Mesendoderm (in vitro differentiated cells): ENCODE measurements at regions not wholly inside any gene's neighbourhood (a gene's known extent, or its start where the extent isn't known, plus 50 kb on each side); places are given as distances from the start of the nearest gene placed in this dataset.

ENCODE experiments used
- DNase-seq: peaks from one replicate; pipeline ENCODE4 v3.0.0; 2013
- H2AK5ac ChIP-seq: 2 replicates; pipeline ENCODE4 v1.6.1; 2013; ENCODE audit warnings: low read length, inconsistent platforms
- H2BK120ac ChIP-seq: 2 replicates; pipeline ENCODE4 v1.6.1; 2013; ENCODE audit warnings: low read depth, mild to moderate bottlenecking, low read length, moderate library complexity, mixed read lengths
- H2BK15ac ChIP-seq: replicated peaks from 2 replicates; pipeline ENCODE4 v1.6.1; 2013; ENCODE audit warnings: low read depth, mild to moderate bottlenecking, moderate library complexity
- H2BK5ac ChIP-seq: 2 replicates; pipeline ENCODE4 v1.6.1; 2013; ENCODE audit warnings: low read length, inconsistent platforms
- H3K18ac ChIP-seq: 2 replicates; pipeline ENCODE4 v1.6.1; 2013; ENCODE audit warnings: mild to moderate bottlenecking, low read length, mixed read lengths
- H3K23ac ChIP-seq: one replicate; pipeline ENCODE4 v1.6.1; 2013; ENCODE audit warnings: low read length
- H3K27ac ChIP-seq: 2 replicates; pipeline ENCODE4 v1.5.1; 2013; ENCODE audit warnings: low read depth, mild to moderate bottlenecking, inconsistent platforms, low read length, moderate library complexity
- H3K27me3 ChIP-seq: 2 replicates; pipeline ENCODE4 v1.6.1; 2013; ENCODE audit warnings: low read length, control low read depth, mild to moderate bottlenecking, inconsistent platforms; ENCODE audit not compliant: insufficient read depth, poor library complexity
- H3K36me3 ChIP-seq: 2 replicates; pipeline ENCODE4 v1.6.1; 2013; ENCODE audit warnings: low read length, inconsistent platforms; ENCODE audit not compliant: control insufficient read depth, insufficient read depth
- H3K4ac ChIP-seq: one replicate; pipeline ENCODE4 v1.6.1; 2013; ENCODE audit warnings: low read depth, mild to moderate bottlenecking, low read length, moderate library complexity
- H3K4me1 ChIP-seq: 2 replicates; pipeline ENCODE4 v1.6.1; 2013; ENCODE audit warnings: low read depth, low read length, inconsistent platforms; ENCODE audit not compliant: control insufficient read depth
- H3K4me2 ChIP-seq: 2 replicates; pipeline ENCODE4 v1.6.1; 2013; ENCODE audit warnings: low read length
- H3K4me3 ChIP-seq: 2 replicates; pipeline ENCODE4 v1.5.1; 2013; ENCODE audit warnings: mild to moderate bottlenecking, low read length
- H3K56ac ChIP-seq: one replicate; pipeline ENCODE4 v1.6.1; 2013; ENCODE audit warnings: low read length
- H3K79me1 ChIP-seq: 2 replicates; pipeline ENCODE4 v1.6.1; 2013; ENCODE audit warnings: low read length, inconsistent platforms
- H3K79me2 ChIP-seq: 2 replicates; pipeline ENCODE4 v1.6.1; 2013; ENCODE audit warnings: mild to moderate bottlenecking, low read length; ENCODE audit not compliant: control insufficient read depth, insufficient read depth
- H3K9ac ChIP-seq: 2 replicates; pipeline ENCODE4 v1.6.1; 2013; ENCODE audit warnings: low read length, inconsistent platforms
- H4K5ac ChIP-seq: one replicate; pipeline ENCODE4 v1.6.1; 2013; ENCODE audit warnings: low read length
- H4K8ac ChIP-seq: one replicate; pipeline ENCODE4 v1.6.1; 2013; ENCODE audit warnings: low read depth, mild to moderate bottlenecking, control low read depth, low read length, moderate library complexity
- WGBS: extraction: QIAGEN DNeasy Blood & Tissue Kit; methylation state at CpG from one replicate; pipeline ENCODE4 v1.1.7; 2013; ENCODE audit warnings: low lambda C conversion rate, missing lambda C conversion rate; ENCODE audit not compliant: insufficient coverage; ENCODE audit errors: extremely low coverage; 5-methylcytosine and 5-hydroxymethylcytosine counted together

DNA sequence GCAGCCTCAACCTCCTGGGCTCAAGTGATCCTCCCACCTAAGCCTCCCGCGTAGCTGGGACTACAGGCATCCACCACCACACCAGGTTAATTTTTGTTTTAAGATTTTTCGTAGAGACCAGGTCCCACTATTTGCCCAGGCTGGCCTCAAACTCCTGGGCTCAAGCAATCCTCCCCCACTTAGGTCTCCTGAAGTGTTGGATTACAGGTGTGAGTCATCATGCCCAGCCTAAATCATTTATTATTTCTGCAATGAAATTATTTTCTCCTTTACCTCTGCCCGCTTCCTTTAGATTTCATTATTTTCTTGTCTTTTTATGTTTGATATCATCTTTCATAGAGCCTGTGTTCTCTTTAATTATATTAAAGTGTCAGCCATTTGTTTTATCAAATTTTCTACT, 165.2 kb upstream of the OTX2 start:
- no peak overlapping the region for H3K56ac ChIP-seq
- no peak overlapping the region for H3K18ac ChIP-seq
- H2BK15ac ChIP-seq, result no peak overlapping the region
- no peaks in the 10 kb centered on the region for H3K27me3 ChIP-seq
- no peak overlapping the region for H3K9ac ChIP-seq
- H3K4me2 ChIP-seq, result no peak overlapping the region
- H3K79me1 ChIP-seq, result no peaks in the 10 kb centered on the region
- no peak overlapping the region for H4K8ac ChIP-seq
- H2BK5ac ChIP-seq, result no peak overlapping the region
- no peak overlapping the region for H2AK5ac ChIP-seq
- H3K4ac ChIP-seq, result no peak overlapping the region
- DNase-seq, result no peak
- no peaks in the 10 kb centered on the region for H3K36me3 ChIP-seq
- H3K79me2 ChIP-seq, result no peaks in the 10 kb centered on the region
- no peak overlapping the region for H4K5ac ChIP-seq
- H3K4me3 ChIP-seq, result no peak overlapping the region
- H3K27ac ChIP-seq, result no peak overlapping the region
- no peak overlapping the region for H2BK120ac ChIP-seq
- H3K23ac ChIP-seq, result no peak overlapping the region
- no peaks in the 10 kb centered on the region for H3K4me1 ChIP-seq
- WGBS, result no CpG with 5 or more reads among the region's 4 CpGs

DNA sequence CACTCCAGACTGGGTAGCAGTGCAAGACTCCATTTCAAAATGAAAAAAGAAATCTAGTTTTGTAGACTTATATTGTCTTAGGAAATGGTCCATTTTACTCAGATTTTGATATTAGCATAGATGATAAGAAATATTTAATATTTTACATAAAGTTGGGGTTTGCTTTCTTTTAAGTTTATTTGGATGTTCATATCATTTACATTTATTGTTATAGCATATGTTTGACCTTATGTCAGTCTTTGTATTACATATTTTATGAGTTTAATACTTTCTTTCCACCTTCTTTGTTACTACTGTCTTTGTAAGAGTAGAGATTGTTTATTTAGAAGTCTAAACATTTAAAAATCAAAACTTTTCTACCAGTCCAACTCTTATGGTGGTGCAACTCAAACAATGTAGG, 162.7 kb upstream of the OTX2 start:
- Histone ChIP-seq H3K18ac (no peak overlapping the region), H3K4me3 (no peak overlapping the region), H3K4me2 (no peak overlapping the region), H3K9ac (no peak overlapping the region), H3K36me3 (no peaks in the 10 kb centered on the region), H3K56ac (no peak overlapping the region), H4K5ac (no peak overlapping the region), H3K79me1 (no peaks in the 10 kb centered on the region), H3K27ac (no peak overlapping the region), H2BK120ac (no peak overlapping the region), H3K23ac (no peak overlapping the region), H2BK5ac (no peak overlapping the region), H3K79me2 (no peaks in the 10 kb centered on the region), H4K8ac (no peak overlapping the region), H3K27me3 (no peaks in the 10 kb centered on the region), H2BK15ac (no peak overlapping the region), H3K4ac (no peak overlapping the region), H2AK5ac (no peak overlapping the region), H3K4me1 (no peaks in the 10 kb centered on the region)
- no peak for DNase-seq

- Histone ChIP-seq H3K79me1 (no peaks in the 10 kb centered on the region), H3K56ac (no peak overlapping the region), H2BK15ac (no peak overlapping the region), H3K36me3 (no peaks in the 10 kb centered on the region), H3K4ac (no peak overlapping the region), H3K9ac (no peak overlapping the region), H3K23ac (no peak overlapping the region), H4K8ac (no peak overlapping the region), H2BK120ac (no peak overlapping the region), H2BK5ac (no peak overlapping the region), H3K27me3 (no peaks in the 10 kb centered on the region), H3K4me1 (no peaks in the 10 kb centered on the region), H3K18ac (no peak overlapping the region), H3K4me2 (no peak overlapping the region), H3K27ac (no peak overlapping the region), H4K5ac (no peak overlapping the region), H3K79me2 (no peaks in the 10 kb centered on the region), H2AK5ac (no peak overlapping the region), H3K4me3 (no peak overlapping the region)
- WGBS, result no CpG with 5 or more reads among the region's 5 CpGs
- DNase-seq, result no peak
Observed at GRCh38 chr14:56964895-56965294, 154.6 kb upstream of the OTX2 start.

GRCh38 chr14:56963381-56963780, 153.1 kb upstream of the OTX2 start:
- H3K79me2 ChIP-seq, result no peaks in the 10 kb centered on the region
- no peak overlapping the region for H2BK15ac ChIP-seq
- no peaks in the 10 kb centered on the region for H3K36me3 ChIP-seq
- H3K4me3 ChIP-seq, result no peak overlapping the region
- DNase-seq, result no peak
- H3K23ac ChIP-seq, result no peak overlapping the region
- no peak overlapping the region for H3K56ac ChIP-seq
- no peak overlapping the region for H4K8ac ChIP-seq
- H3K79me1 ChIP-seq, result no peaks in the 10 kb centered on the region
- H3K4me2 ChIP-seq, result no peak overlapping the region
- H2BK120ac ChIP-seq, result no peak overlapping the region
- no CpG with 5 or more reads among the region's 6 CpGs for WGBS
- no peaks in the 10 kb centered on the region for H3K4me1 ChIP-seq
- no peak overlapping the region for H2BK5ac ChIP-seq
- H3K9ac ChIP-seq, result no peak overlapping the region
- no peak overlapping the region for H2AK5ac ChIP-seq
- H3K27me3 ChIP-seq, result no peaks in the 10 kb centered on the region
- no peak overlapping the region for H3K4ac ChIP-seq
- no peak overlapping the region for H3K27ac ChIP-seq
- H3K18ac ChIP-seq, result no peak overlapping the region
- no peak overlapping the region for H4K5ac ChIP-seq

- Histone ChIP-seq H3K79me2 (no peaks in the 10 kb centered on the region), H2BK120ac (no peak overlapping the region), H2BK5ac (no peak overlapping the region), H4K5ac (no peak overlapping the region), H3K9ac (no peak overlapping the region), H4K8ac (no peak overlapping the region), H3K36me3 (no peaks in the 10 kb centered on the region), H3K4ac (no peak overlapping the region), H3K56ac (no peak overlapping the region), H3K27me3 (no peaks in the 10 kb centered on the region), H3K4me3 (no peak overlapping the region), H3K27ac (no peak overlapping the region), H2BK15ac (no peak overlapping the region), H3K79me1 (no peaks in the 10 kb centered on the region), H2AK5ac (no peak overlapping the region), H3K4me2 (no peak overlapping the region), H3K4me1 (no peaks in the 10 kb centered on the region), H3K23ac (no peak overlapping the region), H3K18ac (no peak overlapping the region)
- no CpG with 5 or more reads among the region's 4 CpGs for WGBS
- DNase-seq, result no peak
Observed at GRCh38 chr14:56962444-56963080, 152.3 kb upstream of the OTX2 start.

GRCh38 chr14:56959869-56960268, 149.6 kb upstream of the OTX2 start:
- Histone ChIP-seq H4K5ac (no peak overlapping the region), H3K18ac (no peak overlapping the region)

More at GRCh38 chr14:56959869-56960268, 149.6 kb upstream of the OTX2 start:
- Histone ChIP-seq H2BK15ac (no peak overlapping the region), H3K79me2 (no peaks in the 10 kb centered on the region), H3K79me1 (no peaks in the 10 kb centered on the region), H2BK5ac (no peak overlapping the region), H3K4ac (no peak overlapping the region), H3K9ac (no peak overlapping the region), H3K4me1 (no peaks in the 10 kb centered on the region), H4K8ac (no peak overlapping the region), H3K27me3 (no peaks in the 10 kb centered on the region), H3K4me3 (no peak overlapping the region), H3K36me3 (no peaks in the 10 kb centered on the region), H3K27ac (no peak overlapping the region), H2BK120ac (no peak overlapping the region), H3K23ac (no peak overlapping the region), H3K56ac (no peak overlapping the region), H2AK5ac (no peak overlapping the region), H3K4me2 (no peak overlapping the region)
- no peak for DNase-seq
